MM.1S (cell line): ENCODE measurements at regions not wholly inside any gene's neighbourhood (a gene's known extent, or its start where the extent isn't known, plus 50 kb on each side); places are given as distances from the start of the nearest gene placed in this dataset.

Experiments used
- DNase-seq: peaks from one replicate; pipeline ENCODE4 v3.0.0-alpha.2; 2015
- H2AFZ ChIP-seq: fragments of 300-600 bp; sonication (generic); 2 replicates; pipeline ENCODE4 v1.6.0; 2016; ENCODE audit warnings: antibody characterized with exemption, low read length
- H3F3A ChIP-seq: fragments of 300-600 bp; sonication (generic); 2 replicates; pipeline ENCODE4 v1.6.1; 2016; ENCODE audit warnings: mild to moderate bottlenecking, antibody characterized with exemption, low read length, moderate library complexity, mixed read lengths; ENCODE audit not compliant: insufficient read depth
- H3K27ac ChIP-seq: fragments of 300-600 bp; sonication (generic); 2 replicates; pipeline ENCODE4 v1.5.1; 2016; ENCODE audit warnings: mild to moderate bottlenecking, low read length
- H3K27me3 ChIP-seq: fragments of 300-600 bp; sonication (generic); replicated peaks from 2 replicates; pipeline ENCODE4 v1.6.0; 2016; ENCODE audit warnings: low read length; ENCODE audit not compliant: insufficient read depth
- H3K36me3 ChIP-seq: fragments of 300-600 bp; sonication (generic); replicated peaks from 2 replicates; pipeline ENCODE4 v1.6.1; 2016; ENCODE audit warnings: mild to moderate bottlenecking, low read length, mixed read lengths; ENCODE audit not compliant: insufficient read depth
- H3K4me1 ChIP-seq: fragments of 300-600 bp; sonication (generic); 2 replicates; pipeline ENCODE4 v1.6.1; 2016; ENCODE audit warnings: low read length, mixed read lengths
- H3K4me2 ChIP-seq: fragments of 300-600 bp; sonication (generic); 2 replicates; pipeline ENCODE4 v1.6.0; 2016; ENCODE audit warnings: low read depth, low read length
- H3K4me3 ChIP-seq: fragments of 300-600 bp; sonication (generic); 2 replicates; pipeline ENCODE4 v1.5.1; 2016; ENCODE audit warnings: low read length, mixed read lengths
- H3K79me2 ChIP-seq: fragments of 300-600 bp; sonication (generic); 2 replicates; pipeline ENCODE4 v1.6.1; 2016; ENCODE audit warnings: mixed run types, low read length, mixed read lengths
- H3K9ac ChIP-seq: fragments of 300-600 bp; sonication (generic); 2 replicates; pipeline ENCODE4 v1.6.1; 2016; ENCODE audit warnings: low read length, mixed read lengths
- H3K9me2 ChIP-seq: fragments of 300-600 bp; sonication (generic); replicated peaks from 2 replicates; pipeline ENCODE4 v1.6.1; 2016; ENCODE audit warnings: mild to moderate bottlenecking, low read length, mixed read lengths; ENCODE audit not compliant: insufficient read depth
- H3K9me3 ChIP-seq: fragments of 300-600 bp; sonication (generic); replicated peaks from 2 replicates; pipeline ENCODE4 v1.6.1; 2016; ENCODE audit warnings: mild to moderate bottlenecking, low read length, mixed read lengths; ENCODE audit not compliant: insufficient read depth
- H4K20me1 ChIP-seq: fragments of 300-600 bp; sonication (generic); 2 replicates; pipeline ENCODE4 v1.6.1; 2016; ENCODE audit warnings: mild to moderate bottlenecking, low read length, moderate library complexity, mixed read lengths; ENCODE audit not compliant: insufficient read depth
- EZH2 ChIP-seq: fragments of 300-600 bp; sonication (generic); optimal IDR thresholded peaks from 2 replicates; pipeline ENCODE3; 2017; ENCODE audit warnings: low read depth, mild to moderate bottlenecking, antibody characterized with exemption, low read length, mixed read lengths
- EZH2phosphoT487 ChIP-seq: fragments of 300-600 bp; sonication (generic); IDR thresholded peaks from 2 replicates; pipeline ENCODE4 v1.6.1; 2018; ENCODE audit warnings: antibody characterized with exemption, low read length
- TF ChIP-seq, protein P1 (sequence below): fragments of 300-600 bp; sonication (generic); IDR thresholded peaks from 2 replicates; pipeline ENCODE4 v1.5.1; 2016; ENCODE audit warnings: antibody characterized with exemption, low read length, mixed read lengths

DNA sequence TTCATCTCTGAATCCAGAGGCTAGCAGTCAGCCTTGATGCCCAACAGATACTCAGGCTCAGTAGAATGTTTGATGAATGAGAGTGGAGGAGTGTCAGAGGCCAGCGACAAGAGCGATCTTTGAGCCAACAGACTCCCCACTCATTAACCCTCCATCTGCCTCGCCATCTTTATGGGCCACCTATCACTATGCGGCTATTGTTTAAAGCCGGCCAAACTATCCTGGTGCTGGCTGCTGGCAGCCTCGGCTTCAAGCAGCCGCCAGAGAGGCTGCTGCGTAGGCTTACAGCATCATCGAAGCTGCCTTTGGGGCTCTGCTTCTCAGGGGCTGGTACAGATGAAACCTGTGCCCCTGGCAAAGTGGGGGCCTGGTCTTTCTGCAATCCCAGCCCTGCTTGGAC lies 525.6 kb downstream of the INSC start:
- TF ChIP-seq EZH2 (no peak), EZH2phosphoT487 (no peak)
- TF ChIP-seq, protein P1, sequence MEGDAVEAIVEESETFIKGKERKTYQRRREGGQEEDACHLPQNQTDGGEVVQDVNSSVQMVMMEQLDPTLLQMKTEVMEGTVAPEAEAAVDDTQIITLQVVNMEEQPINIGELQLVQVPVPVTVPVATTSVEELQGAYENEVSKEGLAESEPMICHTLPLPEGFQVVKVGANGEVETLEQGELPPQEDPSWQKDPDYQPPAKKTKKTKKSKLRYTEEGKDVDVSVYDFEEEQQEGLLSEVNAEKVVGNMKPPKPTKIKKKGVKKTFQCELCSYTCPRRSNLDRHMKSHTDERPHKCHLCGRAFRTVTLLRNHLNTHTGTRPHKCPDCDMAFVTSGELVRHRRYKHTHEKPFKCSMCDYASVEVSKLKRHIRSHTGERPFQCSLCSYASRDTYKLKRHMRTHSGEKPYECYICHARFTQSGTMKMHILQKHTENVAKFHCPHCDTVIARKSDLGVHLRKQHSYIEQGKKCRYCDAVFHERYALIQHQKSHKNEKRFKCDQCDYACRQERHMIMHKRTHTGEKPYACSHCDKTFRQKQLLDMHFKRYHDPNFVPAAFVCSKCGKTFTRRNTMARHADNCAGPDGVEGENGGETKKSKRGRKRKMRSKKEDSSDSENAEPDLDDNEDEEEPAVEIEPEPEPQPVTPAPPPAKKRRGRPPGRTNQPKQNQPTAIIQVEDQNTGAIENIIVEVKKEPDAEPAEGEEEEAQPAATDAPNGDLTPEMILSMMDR, result no peak
- Histone ChIP-seq H3K36me3 (no peaks in the 10 kb centered on the region), H3K27me3 (no peaks in the 10 kb centered on the region), H3K9ac (no peak overlapping the region), H4K20me1 (no peaks in the 10 kb centered on the region), H3K79me2 (no peaks in the 10 kb centered on the region), H3K4me1 (no peaks in the 10 kb centered on the region), H3K9me2 (no peaks in the 10 kb centered on the region), H3K27ac (no peak overlapping the region), H3F3A (no peaks in the 10 kb centered on the region), H3K4me2 (no peak overlapping the region), H2AFZ (no peak overlapping the region), H3K9me3 (no peaks in the 10 kb centered on the region), H3K4me3 (no peak overlapping the region)
- DNase-seq, result no peak

DNA sequence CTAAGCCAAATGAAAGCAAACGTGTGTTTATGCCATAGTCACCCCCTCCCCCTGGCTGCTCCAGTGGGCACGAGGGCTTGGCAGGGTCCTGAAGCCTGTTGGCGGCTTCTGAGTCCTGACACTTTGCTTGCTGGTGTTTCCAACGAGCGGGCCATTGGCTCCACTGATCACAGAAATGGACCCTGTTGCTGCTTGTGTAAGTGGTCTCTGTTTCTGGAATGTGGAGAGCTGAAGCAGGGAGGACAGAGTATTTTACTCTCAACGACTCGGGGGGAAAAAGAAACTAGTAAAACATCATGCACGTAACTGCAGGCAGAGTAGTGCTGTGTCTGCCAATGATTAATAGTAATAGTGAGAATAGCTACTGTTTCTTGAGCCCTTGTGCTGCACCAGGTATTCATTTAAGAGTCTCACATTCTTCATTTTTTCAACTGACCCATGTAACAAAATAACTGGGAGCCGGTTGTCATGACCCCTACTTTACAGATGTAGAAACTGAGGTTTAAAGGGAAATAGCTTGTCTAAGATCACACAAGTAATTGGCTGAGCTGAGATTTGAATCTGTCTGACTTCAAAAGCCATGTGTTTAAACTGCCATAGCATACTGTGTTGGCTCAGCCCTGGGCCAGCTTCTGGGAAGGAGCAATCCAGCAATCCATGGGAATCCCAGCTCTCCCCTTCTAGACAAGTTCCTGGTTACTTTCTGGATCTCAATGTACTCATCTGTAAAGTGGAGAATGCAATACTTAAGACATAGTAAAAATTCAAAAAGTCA lies 526.7 kb downstream of the INSC start:
- no peaks in the 10 kb centered on the region for H3K4me1 ChIP-seq
- H4K20me1 ChIP-seq, result no peaks in the 10 kb centered on the region
- H3K79me2 ChIP-seq, result no peaks in the 10 kb centered on the region
- no peak overlapping the region for H2AFZ ChIP-seq
- H3K4me2 ChIP-seq, result no peak overlapping the region
- TF ChIP-seq, protein P1, result no peak
- TF ChIP-seq EZH2, result no peak
- no peak for TF ChIP-seq EZH2phosphoT487
- no peak overlapping the region for H3K4me3 ChIP-seq
- no peaks in the 10 kb centered on the region for H3K9me2 ChIP-seq
- H3K36me3 ChIP-seq, result no peaks in the 10 kb centered on the region
- H3K27me3 ChIP-seq, result no peaks in the 10 kb centered on the region
- H3K9me3 ChIP-seq, result no peaks in the 10 kb centered on the region
- H3K27ac ChIP-seq, result no peak overlapping the region
- DNase-seq, result no peak
- no peak overlapping the region for H3K9ac ChIP-seq
- no peaks in the 10 kb centered on the region for H3F3A ChIP-seq

DNA sequence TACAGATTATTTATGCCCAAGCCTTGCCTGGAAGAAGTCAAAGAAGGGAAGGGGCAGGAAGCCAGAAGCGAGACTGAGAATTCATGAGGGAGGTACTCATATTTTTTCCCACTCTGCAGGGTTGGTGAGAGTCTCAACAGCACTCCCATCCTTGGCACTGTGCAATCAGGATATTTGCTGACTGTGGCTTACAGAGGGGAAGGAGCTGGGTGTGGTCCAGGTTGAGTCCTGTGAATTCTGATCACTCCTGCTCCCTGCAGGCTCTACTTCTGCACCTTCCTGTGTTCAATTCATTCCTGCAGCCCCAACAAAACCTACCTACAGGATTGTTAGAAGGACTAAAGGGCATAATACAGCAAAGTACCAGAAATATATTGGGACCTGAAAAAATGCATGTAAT lies 530.5 kb downstream of the INSC start:
- H3K27ac ChIP-seq, result no peak overlapping the region
- TF ChIP-seq, protein P1, result no peak
- TF ChIP-seq EZH2phosphoT487 (no peak), EZH2 (no peak)
- no peaks in the 10 kb centered on the region for H3K9me2 ChIP-seq
- no peaks in the 10 kb centered on the region for H3K9me3 ChIP-seq
- no peak overlapping the region for H3K4me2 ChIP-seq
- H3F3A ChIP-seq, result no peaks in the 10 kb centered on the region
- no peaks in the 10 kb centered on the region for H3K36me3 ChIP-seq
- no peak overlapping the region for H2AFZ ChIP-seq
- H3K4me3 ChIP-seq, result no peak overlapping the region
- H3K4me1 ChIP-seq, result no peaks in the 10 kb centered on the region
- H3K9ac ChIP-seq, result no peak overlapping the region
- no peaks in the 10 kb centered on the region for H4K20me1 ChIP-seq
- H3K27me3 ChIP-seq, result no peaks in the 10 kb centered on the region
- DNase-seq, result no peak
- no peaks in the 10 kb centered on the region for H3K79me2 ChIP-seq
